Tibial nerve (tissue), 4 donors: ENCODE measurements at regions not wholly inside any gene's neighbourhood (a gene's known extent, or its start where the extent isn't known, plus 50 kb on each side); places are given as distances from the start of the nearest gene placed in this dataset.

Experiments used
- DNase-seq, 2 donors: peaks; one replicate each; pipeline ENCODE4 v3.0.0-alpha.2; 2019; ENCODE audit warnings: low spot score in 2 of 2
- H3K27ac ChIP-seq, 4 donors: fragments of 200-600 bp; sonication (generic) in 3 of 4; one replicate each; pipeline ENCODE4 v1.5.1; 2017 to 2019; ENCODE audit warnings: mild to moderate bottlenecking in 1 of 4
- H3K27me3 ChIP-seq, 2 donors: fragments of 200-600 bp; sonication (generic) in 1 of 2; one replicate each; pipeline versions ENCODE4 v1.5.1 to v1.6.0; 2017 to 2019
- H3K36me3 ChIP-seq, 3 donors: fragments of 200-600 bp; sonication (generic); one replicate each; pipeline ENCODE4 v1.5.1; 2018 to 2019
- H3K4me1 ChIP-seq, 4 donors: fragments of 200-600 bp; sonication (generic) in 3 of 4; one replicate each; pipeline ENCODE4 v1.5.1; 2017 to 2019
- H3K4me3 ChIP-seq, 4 donors: fragments of 200-600 bp; sonication (generic) in 3 of 4; one replicate each; pipeline ENCODE4 v1.5.1; 2017 to 2019; ENCODE audit warnings: mild to moderate bottlenecking in 1 of 4, moderate library complexity in 1 of 4
- H3K9me3 ChIP-seq, 4 donors: fragments of 200-600 bp; sonication (generic) in 3 of 4; one replicate each; pipeline ENCODE4 v1.5.1; 2017 to 2019
- CTCF ChIP-seq, 5 experiments: fragments of 200-600 bp in 3 of 5; fragments of 450-650 bp in 2 of 5; sonication (generic) in 3 of 5; IDR thresholded peaks; one replicate each; pipeline ENCODE4 v1.5.1; 2016 to 2019; ENCODE audit warnings: antibody characterized with exemption in 5 of 5, mild to moderate bottlenecking in 3 of 5, moderate library complexity in 2 of 5
- EP300 ChIP-seq, 2 donors: sonication (generic); formaldehyde crosslinking; IDR thresholded peaks; one replicate each; pipeline ENCODE4 v1.6.1; 2017; ENCODE audit warnings: antibody characterized with exemption in 2 of 2, mild to moderate bottlenecking in 1 of 2
- POLR2A ChIP-seq, 2 donors: fragments of 450-650 bp; IDR thresholded peaks; one replicate each; pipeline ENCODE4 v1.6.1; 2017; ENCODE audit warnings: antibody characterized with exemption in 2 of 2, mild to moderate bottlenecking in 2 of 2, moderate library complexity in 2 of 2
- WGBS, 2 donors: methylation state at CpG; one replicate each; pipeline ENCODE4 v1.1.5; 2018; 5-methylcytosine and 5-hydroxymethylcytosine counted together

DNA sequence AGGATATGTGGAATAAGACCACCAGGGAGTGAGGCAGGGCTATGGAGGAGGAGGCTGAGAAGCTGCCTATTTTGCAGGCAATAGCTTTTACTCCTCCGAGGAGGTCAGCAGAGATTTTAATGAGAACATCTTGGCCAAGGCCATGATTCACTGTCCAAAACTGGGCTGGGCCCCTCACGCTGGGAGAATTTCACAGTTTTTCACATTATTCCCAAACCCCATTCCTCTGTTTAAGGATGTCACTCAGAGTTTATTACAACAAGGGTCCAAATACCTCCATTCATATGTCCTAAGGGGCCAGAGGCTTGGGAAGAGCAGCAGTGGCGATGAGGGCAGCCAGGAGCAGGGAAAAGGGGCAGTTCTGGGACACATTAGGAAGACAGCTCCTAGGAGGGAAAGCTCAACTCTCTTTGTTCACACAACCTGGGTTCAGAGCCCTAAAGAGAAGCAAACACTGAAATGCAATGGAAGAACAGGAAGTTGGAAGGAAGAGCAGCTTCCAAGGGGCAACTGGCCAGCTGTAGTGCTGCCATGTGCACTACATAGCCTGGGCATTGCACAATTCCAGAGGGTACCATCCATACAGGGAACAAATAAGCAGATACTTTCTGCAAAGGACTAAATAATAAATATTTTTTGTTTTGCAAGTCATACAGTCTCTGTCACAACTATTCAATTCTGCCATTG is 283.2 kb downstream of the NUAK1 start:
- Histone ChIP-seq H3K4me1 (peaks cover 0 to 13% (median 0%) of the 10 kb centered on the region in 4 donors), H3K27me3 (no peaks in the 10 kb centered on the region), H3K27ac (peak overlapping the region in 2 of 4 donors; percentile 17 to 28), H3K36me3 (no peaks in the 10 kb centered on the region), H3K9me3 (no peaks in the 10 kb centered on the region), H3K4me3 (no peak overlapping the region)
- TF ChIP-seq CTCF (IDR thresholded peaks at IDR 0.05) (no peak), POLR2A (IDR thresholded peaks at IDR 0.05) (no peak), EP300 (IDR thresholded peaks at IDR 0.05) (no peak)
- 64 to 69% methylated on average over 3 of the region's 3 CpGs for WGBS, 2 donors
- DNase-seq = no peak

DNA sequence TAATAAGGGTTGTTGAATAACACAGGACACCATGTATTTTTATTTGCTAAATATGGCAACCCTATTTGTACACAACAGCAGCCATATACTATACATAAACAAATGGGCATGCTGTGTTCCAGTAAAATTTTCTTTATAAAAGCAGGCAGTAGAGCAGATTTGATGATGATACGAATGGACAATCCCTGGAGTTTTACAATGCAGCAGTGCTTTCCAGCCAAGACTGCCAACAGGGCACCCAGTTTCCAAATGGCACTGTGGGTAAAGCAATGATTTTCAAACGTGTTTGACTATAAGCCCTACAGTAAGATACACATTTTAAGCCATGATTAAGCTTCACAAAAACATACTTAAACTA is 282.7 kb downstream of the NUAK1 start:
- DNase-seq = no peak
- Histone ChIP-seq H3K27ac (no peak overlapping the region), H3K9me3 (no peaks in the 10 kb centered on the region), H3K27me3 (no peaks in the 10 kb centered on the region), H3K4me3 (no peak overlapping the region), H3K36me3 (no peaks in the 10 kb centered on the region), H3K4me1 (peaks cover 0 to 13% (median 0%) of the 10 kb centered on the region in 4 donors)
- 51 to 72% methylated on average over 2 of the region's 2 CpGs for WGBS, 2 donors
- TF ChIP-seq EP300 (IDR thresholded peaks at IDR 0.05) (no peak), CTCF (IDR thresholded peaks at IDR 0.05) (no peak), POLR2A (IDR thresholded peaks at IDR 0.05) (no peak)

DNA sequence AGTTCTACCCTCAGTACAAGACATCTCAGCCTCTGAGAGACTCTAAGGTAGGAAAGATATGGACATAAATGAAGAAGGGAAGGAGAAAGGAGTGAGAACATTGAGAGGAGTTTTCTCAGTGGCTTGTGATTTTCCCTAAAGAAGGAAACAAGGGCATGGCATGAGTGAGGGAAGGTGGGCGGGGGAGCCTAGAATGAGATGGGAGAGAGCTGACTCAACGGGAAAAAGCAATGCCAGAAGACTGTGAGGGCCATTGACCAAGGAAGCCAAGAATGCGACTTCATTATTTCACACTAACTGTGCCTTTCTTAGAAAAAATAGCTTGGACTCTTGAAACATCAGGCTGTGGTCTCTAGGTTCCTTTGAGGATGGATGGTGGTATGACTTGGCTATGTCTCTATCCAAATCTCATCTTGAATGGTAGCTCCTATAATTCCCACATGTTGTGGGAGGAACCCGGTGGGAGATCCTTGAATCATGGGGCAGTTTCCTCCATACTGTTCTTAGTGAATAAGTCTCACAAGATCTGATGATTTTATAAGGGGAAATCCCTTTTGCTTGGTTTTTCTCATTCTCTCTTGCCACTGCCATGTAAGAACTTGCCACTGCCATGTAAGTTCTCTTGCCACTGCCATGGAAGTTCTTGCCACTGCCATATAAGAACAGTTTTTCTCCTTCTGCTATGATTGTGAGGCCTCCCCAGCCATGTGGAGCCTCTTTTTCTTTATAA is 279.6 kb downstream of the NUAK1 start:
- no peak for DNase-seq
- 51 to 54% methylated on average over 4 of the region's 4 CpGs for WGBS, 2 donors
- H3K27ac ChIP-seq = no peak overlapping the region
- no peaks in the 10 kb centered on the region for H3K27me3 ChIP-seq
- peaks cover 0 to 9% (median 0%) of the 10 kb centered on the region in 4 donors for H3K4me1 ChIP-seq
- peaks cover 0 to 5% (median 0%) of the 10 kb centered on the region in 4 donors for H3K9me3 ChIP-seq
- no peak overlapping the region for H3K4me3 ChIP-seq
- TF ChIP-seq EP300 (IDR thresholded peaks at IDR 0.05) = no peak
- no peak for TF ChIP-seq POLR2A (IDR thresholded peaks at IDR 0.05)
- no peak for TF ChIP-seq CTCF (IDR thresholded peaks at IDR 0.05)
- no peaks in the 10 kb centered on the region for H3K36me3 ChIP-seq

DNA sequence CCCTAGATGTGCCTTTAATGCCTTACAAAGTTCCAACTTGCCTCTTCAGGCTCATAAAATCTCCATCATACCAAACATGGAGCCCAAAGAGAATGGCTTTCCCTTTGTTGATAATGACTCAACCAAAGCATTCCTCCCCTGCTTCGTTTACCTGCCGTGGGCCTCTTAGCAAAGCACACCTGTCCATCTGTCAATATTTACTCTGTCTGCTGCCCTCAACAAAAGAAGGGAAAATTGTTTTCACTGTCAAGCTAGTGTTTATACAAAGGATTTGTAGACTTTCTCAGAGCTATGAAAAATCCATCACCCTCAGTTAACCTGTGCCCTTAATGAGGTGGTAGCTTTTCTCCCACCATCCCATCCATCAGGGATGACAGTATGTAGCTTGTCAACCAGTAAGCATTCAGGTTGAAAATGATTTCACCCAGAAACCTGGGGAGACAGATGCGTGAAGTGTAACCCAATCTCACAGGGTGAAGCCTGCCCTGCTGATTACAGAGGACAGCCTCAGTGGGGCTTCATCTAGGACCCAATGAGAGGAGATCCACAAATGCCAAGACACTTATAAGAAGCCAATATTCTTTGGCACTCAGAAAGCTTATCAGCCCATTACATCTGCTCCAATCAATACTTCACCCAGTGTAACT is 278.1 kb downstream of the NUAK1 start:
- DNase-seq = no peak
- H3K36me3 ChIP-seq = no peaks in the 10 kb centered on the region
- no peaks in the 10 kb centered on the region for H3K27me3 ChIP-seq
- TF ChIP-seq CTCF (IDR thresholded peaks at IDR 0.05) (no peak), EP300 (IDR thresholded peaks at IDR 0.05) (no peak), POLR2A (IDR thresholded peaks at IDR 0.05) (no peak)
- H3K27ac ChIP-seq = no peak overlapping the region
- WGBS, 2 donors = 92 to 99% methylated on average over 3 of the region's 3 CpGs
- peaks cover 0 to 1% (median 0%) of the 10 kb centered on the region in 4 donors for H3K4me1 ChIP-seq
- H3K4me3 ChIP-seq = no peak overlapping the region
- peaks cover 0 to 5% (median 0%) of the 10 kb centered on the region in 4 donors for H3K9me3 ChIP-seq

GRCh38 chr12:105861227-105861626 is 277.5 kb downstream of the NUAK1 start:
- peaks cover 0 to 5% (median 0%) of the 10 kb centered on the region in 4 donors for H3K9me3 ChIP-seq
- no peaks in the 10 kb centered on the region for H3K27me3 ChIP-seq
- TF ChIP-seq CTCF (IDR thresholded peaks at IDR 0.05) (no peak), POLR2A (IDR thresholded peaks at IDR 0.05) (no peak)
- no peaks in the 10 kb centered on the region for H3K4me1 ChIP-seq
- no peak for DNase-seq
- H3K27ac ChIP-seq = no peak overlapping the region
- no peaks in the 10 kb centered on the region for H3K36me3 ChIP-seq
- no peak overlapping the region for H3K4me3 ChIP-seq
- WGBS, 2 donors = 67 to 74% methylated on average over 2 of the region's 2 CpGs
